ENCODE measurements at regions not wholly inside any gene's neighbourhood (a gene's known extent, or its start where the extent isn't known, plus 50 kb on each side); places are given as distances from the start of the nearest gene placed in this dataset.

DNA sequence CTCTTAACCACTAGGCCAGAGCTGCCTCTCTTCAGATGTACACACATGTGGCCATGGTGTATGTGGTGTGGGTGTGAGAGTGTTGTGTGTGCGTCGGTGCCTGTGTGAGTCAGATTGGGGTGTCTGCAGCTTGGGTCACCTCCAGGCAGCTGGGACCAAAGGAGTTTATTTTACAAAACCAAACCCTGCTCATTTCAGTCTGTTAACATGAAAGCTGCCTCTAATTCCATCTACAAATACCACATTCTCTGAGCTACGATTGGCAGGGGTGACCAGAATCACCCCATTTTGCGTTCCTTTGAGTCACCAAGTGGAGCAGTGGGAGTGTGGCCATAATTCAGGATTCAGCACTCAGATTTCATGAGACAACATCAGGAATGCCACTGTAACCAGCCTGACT, 105.3 kb downstream of the IRX5 start:
- Histone ChIP-seq H3K9ac (ENCODE audit: insufficient read length) (no peak overlapping the region), H3K9me3 (ENCODE audit: low read depth, low read length) (no peaks in the 10 kb centered on the region), H3K27ac (no peak overlapping the region), H3K4me3 (no peak overlapping the region), H3K36me3 (ENCODE audit: insufficient read depth, low read length) (no peaks in the 10 kb centered on the region)
- no peak for DNase-seq (ENCODE audit: low read depth, low spot score)
- TF ChIP-seq EZH2 (IDR thresholded peaks at IDR 0.05): no peak

GRCh38 chr16:55036371-55036821, 105.7 kb downstream of the IRX5 start:
- Histone ChIP-seq H3K9me3 (ENCODE audit: low read depth, low read length) (no peaks in the 10 kb centered on the region), H3K27ac (no peak overlapping the region), H3K36me3 (ENCODE audit: insufficient read depth, low read length) (no peaks in the 10 kb centered on the region), H3K9ac (ENCODE audit: insufficient read length) (no peak overlapping the region), H3K4me3 (no peak overlapping the region)
- DNase-seq (ENCODE audit: low read depth, low spot score): no peak
- no peak for TF ChIP-seq EZH2 (IDR thresholded peaks at IDR 0.05)
- TF ChIP-seq POLR2AphosphoS5 (IDR thresholded peaks at IDR 0.05; ENCODE audit: borderline replicate concordance, low read depth, low read length): no peak
- no peak for TF ChIP-seq FOXP2 (optimal IDR thresholded peaks at IDR 0.05; ENCODE audit: control extremely low read depth, extremely low read length, insufficient read depth)

- no peaks in the 10 kb centered on the region for H3K9me3 ChIP-seq (ENCODE audit: low read depth, low read length)
- H3K36me3 ChIP-seq (ENCODE audit: insufficient read depth, low read length): no peaks in the 10 kb centered on the region
- no peak for DNase-seq (ENCODE audit: low read depth, low spot score)
- no peak overlapping the region for H3K4me3 ChIP-seq
- H3K9ac ChIP-seq (ENCODE audit: insufficient read length): no peak overlapping the region
- no peak for TF ChIP-seq FOXP2 (optimal IDR thresholded peaks at IDR 0.05; ENCODE audit: control extremely low read depth, extremely low read length, insufficient read depth)
- TF ChIP-seq POLR2AphosphoS5 (IDR thresholded peaks at IDR 0.05; ENCODE audit: borderline replicate concordance, low read depth, low read length): no peak
- TF ChIP-seq EZH2 (IDR thresholded peaks at IDR 0.05): no peak
- H3K27ac ChIP-seq: no peak overlapping the region
Measured at GRCh38 chr16:55037046-55037445, 106.4 kb downstream of the IRX5 start.

DNA sequence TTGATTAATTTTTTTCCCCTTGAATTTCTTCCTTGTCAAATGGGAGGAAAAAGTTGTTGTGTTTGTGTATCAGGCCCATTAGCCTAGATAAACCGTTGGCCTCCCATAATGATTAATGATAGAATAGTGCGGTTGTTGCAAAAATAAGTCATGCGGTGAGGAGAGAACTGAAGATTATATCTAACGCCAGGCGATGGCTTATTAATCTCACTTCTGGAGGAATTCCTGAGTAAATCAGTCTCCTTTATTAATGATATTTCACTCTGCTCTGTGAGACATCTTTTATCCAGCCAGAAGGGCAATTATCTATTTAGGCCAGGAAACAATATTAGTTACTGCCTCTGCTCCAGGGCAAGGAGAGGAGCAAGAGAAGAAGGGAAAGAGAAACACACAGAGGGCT, 107.3 kb downstream of the IRX5 start:
- TF ChIP-seq FOXP2 (optimal IDR thresholded peaks at IDR 0.05; ENCODE audit: control extremely low read depth, extremely low read length, insufficient read depth) (no peak), POLR2AphosphoS5 (IDR thresholded peaks at IDR 0.05; ENCODE audit: borderline replicate concordance, low read depth, low read length) (no peak), EZH2 (IDR thresholded peaks at IDR 0.05) (no peak)
- H3K9me3 ChIP-seq (ENCODE audit: low read depth, low read length): no peaks in the 10 kb centered on the region
- H3K27ac ChIP-seq: no peak overlapping the region
- no peaks in the 10 kb centered on the region for H3K36me3 ChIP-seq (ENCODE audit: insufficient read depth, low read length)
- no peak for DNase-seq (ENCODE audit: low read depth, low spot score)
- no peak overlapping the region for H3K9ac ChIP-seq (ENCODE audit: insufficient read length)
- no peak overlapping the region for H3K4me3 ChIP-seq

GRCh38 chr16:55039042-55039441, 108.4 kb downstream of the IRX5 start:
- Histone ChIP-seq H3K36me3 (ENCODE audit: insufficient read depth, low read length) (no peaks in the 10 kb centered on the region), H3K4me3 (no peak overlapping the region), H3K27ac (no peak overlapping the region), H3K9me3 (ENCODE audit: low read depth, low read length) (no peaks in the 10 kb centered on the region), H3K9ac (ENCODE audit: insufficient read length) (no peak overlapping the region)
- no peak for DNase-seq (ENCODE audit: low read depth, low spot score)
- no peak for TF ChIP-seq FOXP2 (optimal IDR thresholded peaks at IDR 0.05; ENCODE audit: control extremely low read depth, extremely low read length, insufficient read depth)
- no peak for TF ChIP-seq POLR2AphosphoS5 (IDR thresholded peaks at IDR 0.05; ENCODE audit: borderline replicate concordance, low read depth, low read length)
- no peak for TF ChIP-seq EZH2 (IDR thresholded peaks at IDR 0.05)

GRCh38 chr16:55039511-55039910, 108.8 kb downstream of the IRX5 start:
- H3K4me3 ChIP-seq: no peak overlapping the region
- TF ChIP-seq POLR2AphosphoS5 (IDR thresholded peaks at IDR 0.05; ENCODE audit: borderline replicate concordance, low read depth, low read length): no peak
- no peak for TF ChIP-seq FOXP2 (optimal IDR thresholded peaks at IDR 0.05; ENCODE audit: control extremely low read depth, extremely low read length, insufficient read depth)
- no peak for TF ChIP-seq EZH2 (IDR thresholded peaks at IDR 0.05)
- DNase-seq (ENCODE audit: low read depth, low spot score): no peak
- no peaks in the 10 kb centered on the region for H3K36me3 ChIP-seq (ENCODE audit: insufficient read depth, low read length)
- H3K27ac ChIP-seq: no peak overlapping the region
- H3K9ac ChIP-seq (ENCODE audit: insufficient read length): no peak overlapping the region
- H3K9me3 ChIP-seq (ENCODE audit: low read depth, low read length): no peaks in the 10 kb centered on the region

- no peak overlapping the region for H3K27ac ChIP-seq
Measured at GRCh38 chr16:55039931-55040330, 109.3 kb downstream of the IRX5 start.

GRCh38 chr16:55040366-55041086, 109.9 kb downstream of the IRX5 start:
- no peak overlapping the region for H3K27ac ChIP-seq
- H3K4me3 ChIP-seq: no peak overlapping the region
- H3K9me3 ChIP-seq (ENCODE audit: low read depth, low read length): no peaks in the 10 kb centered on the region
- TF ChIP-seq POLR2AphosphoS5 (IDR thresholded peaks at IDR 0.05; ENCODE audit: borderline replicate concordance, low read depth, low read length) (no peak), FOXP2 (optimal IDR thresholded peaks at IDR 0.05; ENCODE audit: control extremely low read depth, extremely low read length, insufficient read depth) (no peak), EZH2 (IDR thresholded peaks at IDR 0.05) (no peak)
- no peak overlapping the region for H3K9ac ChIP-seq (ENCODE audit: insufficient read length)
- no peaks in the 10 kb centered on the region for H3K36me3 ChIP-seq (ENCODE audit: insufficient read depth, low read length)
- DNase-seq (ENCODE audit: low read depth, low spot score): no peak

More at GRCh38 chr16:55039931-55040330, 109.3 kb downstream of the IRX5 start:
- no peaks in the 10 kb centered on the region for H3K9me3 ChIP-seq (ENCODE audit: low read depth, low read length)
- H3K9ac ChIP-seq (ENCODE audit: insufficient read length): no peak overlapping the region
- H3K36me3 ChIP-seq (ENCODE audit: insufficient read depth, low read length): no peaks in the 10 kb centered on the region
- no peak overlapping the region for H3K4me3 ChIP-seq
- DNase-seq (ENCODE audit: low read depth, low spot score): no peak
- TF ChIP-seq POLR2AphosphoS5 (IDR thresholded peaks at IDR 0.05; ENCODE audit: borderline replicate concordance, low read depth, low read length): no peak
- no peak for TF ChIP-seq EZH2 (IDR thresholded peaks at IDR 0.05)
- no peak for TF ChIP-seq FOXP2 (optimal IDR thresholded peaks at IDR 0.05; ENCODE audit: control extremely low read depth, extremely low read length, insufficient read depth)
